Retinal pigment epithelial cell (primary cell): ENCODE measurements at regions not wholly inside any gene's neighbourhood (a gene's known extent, or its start where the extent isn't known, plus 50 kb on each side); places are given as distances from the start of the nearest gene placed in this dataset.

Experiments used
- DNase-seq: peaks from one replicate; pipeline ENCODE4 v3.0.0-alpha.2; 2010; ENCODE audit warnings: low read depth
- H3K4me3 ChIP-seq: 2 replicates; pipeline ENCODE4 v1.5.1; 2011; ENCODE audit warnings: mild to moderate bottlenecking, low read length, control low read depth, moderate library complexity
- TF ChIP-seq, protein P1 (sequence below): conservative IDR thresholded peaks from 2 replicates; pipeline ENCODE4 v1.5.1; 2011; ENCODE audit warnings: low read depth, low read length, control low read depth, inconsistent platforms

DNA sequence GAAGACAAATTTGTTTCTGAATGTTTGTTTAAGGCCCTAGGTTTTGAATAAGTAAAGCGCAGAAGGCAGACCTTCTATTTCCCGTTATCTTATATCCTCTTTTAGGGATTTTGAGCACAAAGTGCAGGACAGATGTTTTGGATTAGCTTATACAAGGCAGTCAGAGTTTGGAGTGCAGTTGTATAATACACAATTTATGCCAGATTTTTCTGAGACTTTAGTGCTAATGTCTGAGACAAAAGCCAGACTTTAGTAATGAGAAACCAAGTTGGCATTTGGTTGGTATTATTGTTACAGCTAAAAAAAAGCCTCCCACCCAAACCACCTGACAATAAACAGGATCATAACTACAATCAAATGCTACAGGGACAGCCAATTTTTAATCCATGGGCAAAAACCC, 309.9 kb upstream of the SATB1 start:
- no peak for DNase-seq
- TF ChIP-seq, protein P1, sequence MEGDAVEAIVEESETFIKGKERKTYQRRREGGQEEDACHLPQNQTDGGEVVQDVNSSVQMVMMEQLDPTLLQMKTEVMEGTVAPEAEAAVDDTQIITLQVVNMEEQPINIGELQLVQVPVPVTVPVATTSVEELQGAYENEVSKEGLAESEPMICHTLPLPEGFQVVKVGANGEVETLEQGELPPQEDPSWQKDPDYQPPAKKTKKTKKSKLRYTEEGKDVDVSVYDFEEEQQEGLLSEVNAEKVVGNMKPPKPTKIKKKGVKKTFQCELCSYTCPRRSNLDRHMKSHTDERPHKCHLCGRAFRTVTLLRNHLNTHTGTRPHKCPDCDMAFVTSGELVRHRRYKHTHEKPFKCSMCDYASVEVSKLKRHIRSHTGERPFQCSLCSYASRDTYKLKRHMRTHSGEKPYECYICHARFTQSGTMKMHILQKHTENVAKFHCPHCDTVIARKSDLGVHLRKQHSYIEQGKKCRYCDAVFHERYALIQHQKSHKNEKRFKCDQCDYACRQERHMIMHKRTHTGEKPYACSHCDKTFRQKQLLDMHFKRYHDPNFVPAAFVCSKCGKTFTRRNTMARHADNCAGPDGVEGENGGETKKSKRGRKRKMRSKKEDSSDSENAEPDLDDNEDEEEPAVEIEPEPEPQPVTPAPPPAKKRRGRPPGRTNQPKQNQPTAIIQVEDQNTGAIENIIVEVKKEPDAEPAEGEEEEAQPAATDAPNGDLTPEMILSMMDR = no peak
- H3K4me3 ChIP-seq = no peak overlapping the region

DNA sequence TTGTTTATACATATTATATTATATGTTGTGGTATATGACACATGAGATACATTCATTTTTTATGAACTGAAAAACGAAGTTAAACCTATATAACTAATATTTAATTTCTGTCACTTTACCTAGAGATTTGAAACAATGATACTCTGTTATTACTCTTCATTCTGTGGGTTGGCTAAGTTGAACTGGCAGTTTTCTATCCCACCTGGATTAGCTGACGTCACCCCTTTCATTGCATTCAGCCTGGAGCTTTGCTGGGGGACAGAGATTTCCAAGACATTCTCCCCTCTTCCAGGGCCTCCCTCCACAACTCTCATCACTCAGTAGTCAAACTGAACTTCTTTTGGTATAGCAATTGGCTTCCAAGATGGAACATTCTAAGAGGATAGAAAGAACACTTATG, 309.2 kb upstream of the SATB1 start:
- no peak overlapping the region for H3K4me3 ChIP-seq
- TF ChIP-seq, protein P1 = no peak
- no peak for DNase-seq

DNA sequence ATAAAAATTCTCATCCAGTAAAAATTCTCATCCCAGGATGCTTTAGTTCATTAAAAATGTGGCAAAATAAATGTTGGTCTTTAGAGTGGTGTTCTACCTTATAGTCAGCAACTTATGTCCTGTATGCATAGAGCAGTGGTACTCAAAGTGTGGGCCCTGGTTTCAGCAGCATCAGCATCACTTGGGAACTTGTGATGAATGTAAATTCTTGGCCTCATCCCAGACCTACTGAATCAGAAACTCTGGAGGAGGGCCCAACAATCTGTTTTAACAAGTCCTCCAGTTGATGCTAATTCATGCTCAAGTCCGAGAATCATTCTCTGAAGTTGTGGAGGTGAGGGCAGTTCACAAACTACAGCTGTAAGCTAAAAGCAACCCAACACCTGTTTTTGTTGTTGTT, 307.3 kb upstream of the SATB1 start:
- TF ChIP-seq, protein P1 = no peak
- H3K4me3 ChIP-seq = no peak overlapping the region
- no peak for DNase-seq

DNA sequence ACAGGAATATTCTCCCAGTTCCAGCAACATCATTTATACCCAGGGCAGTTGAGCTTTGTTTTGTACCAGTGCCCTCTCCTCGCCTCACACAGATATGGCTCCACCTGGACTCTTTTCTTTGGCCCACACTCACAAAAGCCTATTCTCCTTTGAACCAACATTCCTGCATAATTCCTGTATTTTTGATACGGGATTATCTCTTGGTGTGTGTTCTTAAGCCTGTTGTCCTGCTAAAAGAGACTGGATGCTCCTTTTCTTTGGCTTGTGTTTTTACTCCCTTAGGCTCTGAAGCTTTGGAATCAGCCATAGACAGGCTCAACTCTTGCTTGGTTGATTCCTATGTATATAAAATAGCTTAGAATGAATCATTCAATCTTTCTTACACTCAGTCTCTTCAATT, 305.4 kb upstream of the SATB1 start:
- no peak for DNase-seq
- H3K4me3 ChIP-seq = no peak overlapping the region
- TF ChIP-seq, protein P1 = no peak

DNA sequence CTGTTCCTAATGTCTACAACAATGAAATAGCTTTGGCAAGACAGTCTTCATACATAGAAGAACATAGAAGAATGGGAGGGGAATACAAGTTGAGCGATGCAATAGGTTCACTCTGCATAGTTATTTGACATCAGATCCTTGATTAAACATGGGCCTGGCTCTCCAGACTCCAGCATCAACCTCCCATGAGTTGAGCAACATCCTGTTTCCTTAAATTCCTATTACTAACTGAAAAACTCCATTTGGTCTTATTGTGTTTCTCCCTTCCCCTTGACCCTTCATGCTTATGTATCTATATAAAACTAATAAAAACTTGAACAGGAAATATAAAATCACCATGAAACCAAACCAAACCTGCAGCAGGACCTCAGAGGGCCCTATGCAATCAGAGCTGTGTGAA, 304.5 kb upstream of the SATB1 start:
- DNase-seq = no peak
- TF ChIP-seq, protein P1 = no peak

DNA sequence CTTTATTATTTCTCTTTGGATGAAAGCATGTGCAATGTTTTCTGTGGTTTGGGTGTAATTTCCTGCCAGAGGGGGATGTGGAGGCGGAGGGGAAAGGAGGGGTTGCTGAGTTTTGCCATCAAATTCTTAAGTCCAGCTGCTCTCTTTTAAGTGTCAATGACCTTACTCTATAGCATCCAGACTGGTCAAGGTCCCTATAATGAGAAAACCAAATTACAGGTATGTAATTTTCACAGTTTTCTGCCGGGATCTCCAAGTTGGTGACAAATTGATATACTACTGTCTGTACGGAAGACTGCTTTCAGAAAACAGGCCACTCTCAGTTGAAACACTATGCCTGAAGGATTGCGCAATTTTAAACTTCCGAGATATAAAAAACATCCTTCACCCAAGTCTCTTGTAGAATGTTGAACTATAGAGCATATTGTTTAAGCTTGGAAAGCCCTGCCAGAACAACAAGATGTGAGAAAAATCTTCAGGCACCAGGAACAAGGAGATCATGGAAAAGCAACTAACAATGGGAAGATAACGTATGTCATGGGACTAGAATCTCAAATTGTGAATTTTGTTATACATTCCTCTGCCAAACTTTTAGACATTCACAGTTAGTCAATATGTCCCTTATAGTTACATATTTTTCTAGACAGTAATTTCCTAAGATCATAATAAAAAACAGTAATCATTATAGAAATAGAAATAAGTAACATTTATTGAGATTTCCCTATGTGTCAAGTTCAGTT, 300.7 kb upstream of the SATB1 start:
- TF ChIP-seq, protein P1 = no peak
- DNase-seq = no peak
- H3K4me3 ChIP-seq = no peak overlapping the region

More for the DNA sequence above, 304.5 kb upstream of the SATB1 start:
- H3K4me3 ChIP-seq = no peak overlapping the region

DNA sequence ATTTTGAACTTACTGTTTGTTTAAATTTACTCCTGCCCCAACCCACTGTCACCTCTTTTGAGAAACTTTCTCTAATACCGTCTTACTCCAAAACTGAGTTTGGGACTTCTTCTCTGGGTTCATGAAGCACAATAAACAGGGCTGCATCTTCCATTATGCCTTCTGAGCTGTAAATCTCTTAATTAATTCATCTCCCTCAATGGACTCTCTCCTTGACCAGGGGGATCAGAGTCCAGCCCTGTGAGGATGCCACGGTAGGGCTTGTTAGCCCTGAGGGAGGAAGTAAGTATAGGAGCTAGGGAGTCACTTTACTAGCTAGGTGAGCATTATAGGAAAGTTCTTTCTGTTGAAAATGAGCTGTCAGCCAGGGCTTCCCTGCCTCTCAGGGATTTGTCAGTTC, 299.3 kb upstream of the SATB1 start:
- TF ChIP-seq, protein P1 = no peak
- DNase-seq = no peak
- H3K4me3 ChIP-seq = no peak overlapping the region
